Head of caudate nucleus (tissue), 42 donors: ENCODE measurements at regions not wholly inside any gene's neighbourhood (a gene's known extent, or its start where the extent isn't known, plus 50 kb on each side); places are given as distances from the start of the nearest gene placed in this dataset.
A peak's percentile ranks its signal among the peaks of the same experiment; 100 is the strongest.

Experiments used
- DNase-seq, 42 donors: peaks; one replicate each; pipeline versions ENCODE4 v3.0.0 to v3.0.0-alpha.2; 2020 to 2021; ENCODE audit warnings: mixed read lengths in 7 of 42
- intact Hi-C: fragments of 100-400 bp; cut with DNase I; formaldehyde crosslinking; loops from one replicate; pipeline ENCODE4 v1.15.0; 2022

- intact Hi-C loops, result no loop called here
- DNase-seq, result no peak
Measured at GRCh38 chr11:115710426-115710825, 206.2 kb upstream of the CADM1 start.

DNA sequence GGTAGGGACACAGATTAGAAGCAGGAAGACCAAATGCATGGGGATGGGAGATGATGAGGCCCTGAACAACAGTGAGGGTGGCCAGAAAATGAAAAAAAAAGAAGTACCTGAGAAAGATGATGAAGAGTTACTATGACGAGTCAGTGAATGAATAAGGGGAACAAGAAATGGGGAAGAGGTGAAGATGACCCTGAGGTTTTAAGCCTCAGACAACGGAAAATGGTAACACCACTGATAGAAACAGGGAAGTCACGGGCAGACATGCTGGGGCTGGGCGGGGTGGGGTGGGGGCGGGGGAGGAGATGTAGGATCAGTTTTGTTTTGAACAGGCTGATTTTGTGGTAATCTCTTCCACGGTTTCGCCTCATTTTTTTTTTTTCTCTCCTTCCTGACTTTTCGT lies 205.1 kb upstream of the CADM1 start:
- intact Hi-C loops, result no loop called here
- DNase-seq, result no peak

- DNase-seq, result peak in 2 of 42 donors; percentile 9 to 44
- intact Hi-C loops, result no loop called here
Measured at GRCh38 chr11:115707180-115707905, 203.1 kb upstream of the CADM1 start.

- no peak for DNase-seq
- intact Hi-C loops, result no loop called here
Measured at GRCh38 chr11:115706626-115707135, 202.5 kb upstream of the CADM1 start.

- intact Hi-C loops, result no loop called here
- no peak for DNase-seq
Measured at GRCh38 chr11:115705200-115705599, 201.0 kb upstream of the CADM1 start.

DNA sequence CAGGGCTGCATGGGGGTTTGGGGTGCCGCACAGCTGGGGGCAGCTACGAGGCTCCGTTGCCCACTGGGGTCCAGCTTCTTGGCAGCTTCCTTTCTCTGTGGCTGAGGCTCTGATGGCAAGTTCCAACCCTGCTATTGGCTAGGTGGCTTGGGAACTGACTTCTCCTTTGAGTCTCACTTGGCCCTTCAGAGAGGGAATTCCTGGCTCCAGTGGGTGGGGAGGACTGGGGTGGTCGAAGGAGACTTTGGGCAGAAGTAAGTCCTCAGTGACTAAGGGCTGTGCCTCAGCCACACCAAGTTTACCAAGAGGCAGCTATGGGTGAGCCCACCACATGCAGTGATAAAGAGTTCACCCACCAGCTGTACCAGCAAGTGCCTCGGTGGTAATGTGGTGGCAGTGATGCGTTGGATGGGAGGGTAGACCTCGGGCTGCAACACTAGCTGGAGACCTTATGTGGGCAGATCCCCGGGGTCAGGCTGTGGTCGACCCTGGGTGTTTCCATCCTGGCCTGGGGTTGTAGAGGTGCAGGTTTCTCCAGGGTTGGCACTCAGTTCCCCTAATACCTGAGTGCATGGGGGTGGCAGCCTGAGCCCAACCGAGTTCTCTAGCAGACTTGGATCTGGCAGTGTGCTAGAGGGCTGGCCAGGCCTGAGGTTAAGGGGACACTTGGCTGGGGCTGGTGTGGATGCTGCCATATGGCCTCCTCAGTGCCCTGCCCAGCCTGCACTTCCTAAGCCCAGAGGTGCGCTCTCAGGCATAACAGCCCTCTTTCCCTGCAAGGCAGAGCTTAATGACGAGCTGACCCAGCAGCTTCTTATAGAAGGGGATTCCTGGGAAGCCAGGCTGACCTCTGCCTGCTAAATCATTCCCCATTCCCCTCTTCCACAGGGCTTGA lies 197.0 kb upstream of the CADM1 start:
- peak in 1 of 42 donors; percentile 22 for DNase-seq
- intact Hi-C loops, result no loop called here

DNA sequence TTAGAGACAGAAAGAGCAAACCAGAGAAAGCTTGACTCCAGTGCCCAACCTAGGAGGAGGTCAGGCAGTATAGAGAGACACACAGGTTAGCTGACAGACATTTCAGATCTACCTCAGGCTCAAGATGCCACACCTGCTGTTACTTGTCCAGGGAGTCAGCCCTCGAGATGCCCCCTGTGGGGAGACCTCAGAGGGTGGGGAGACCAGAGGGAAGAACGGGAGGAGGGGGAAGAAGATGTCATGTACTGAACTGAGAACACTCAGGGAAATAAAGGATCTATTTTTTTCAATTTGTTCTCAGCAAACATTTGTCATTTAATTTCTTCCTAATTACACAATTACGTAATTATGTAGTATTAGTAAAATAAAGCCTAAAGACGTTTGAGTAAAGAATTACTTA lies 196.3 kb upstream of the CADM1 start:
- intact Hi-C loops, result no loop called here
- no peak for DNase-seq

- peak in 5 of 42 donors; percentile 19 to 47 (median 32) for DNase-seq
- intact Hi-C loops, result no loop called here
Measured at GRCh38 chr11:115699733-115700132, 195.5 kb upstream of the CADM1 start.

DNA sequence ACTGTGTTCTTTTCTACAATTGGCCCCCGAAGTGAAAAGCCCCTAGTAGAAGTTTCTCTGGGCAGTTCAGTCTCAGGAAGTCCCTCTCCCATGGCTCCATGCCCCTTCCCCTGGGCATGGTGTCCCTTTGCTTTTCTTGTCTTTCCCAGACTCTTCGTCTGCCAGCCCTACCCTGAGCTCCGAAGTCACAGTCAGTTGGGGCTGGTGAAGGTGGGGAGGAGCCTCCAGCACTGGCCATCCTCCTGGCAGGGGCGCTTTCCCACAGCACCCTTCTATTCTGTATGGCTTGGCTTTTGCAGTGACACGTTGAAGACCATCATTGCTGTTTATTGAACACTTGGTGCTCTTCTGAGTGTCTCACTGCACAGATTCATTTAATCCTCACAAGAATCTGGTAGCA lies 195.1 kb upstream of the CADM1 start:
- intact Hi-C loops, result no loop called here
- peak in 1 of 42 donors; percentile 30 for DNase-seq

- intact Hi-C loops, result no loop called here
- DNase-seq, result no peak
Measured at GRCh38 chr11:115698243-115698642, 194.0 kb upstream of the CADM1 start.

- DNase-seq, result peak in 2 of 42 donors; percentile 13 to 25
- intact Hi-C loops, result no loop called here
Measured at GRCh38 chr11:115696563-115696962, 192.3 kb upstream of the CADM1 start.

- no peak for DNase-seq
- intact Hi-C loops, result no loop called here
Measured at GRCh38 chr11:115695677-115696364, 191.6 kb upstream of the CADM1 start.

DNA sequence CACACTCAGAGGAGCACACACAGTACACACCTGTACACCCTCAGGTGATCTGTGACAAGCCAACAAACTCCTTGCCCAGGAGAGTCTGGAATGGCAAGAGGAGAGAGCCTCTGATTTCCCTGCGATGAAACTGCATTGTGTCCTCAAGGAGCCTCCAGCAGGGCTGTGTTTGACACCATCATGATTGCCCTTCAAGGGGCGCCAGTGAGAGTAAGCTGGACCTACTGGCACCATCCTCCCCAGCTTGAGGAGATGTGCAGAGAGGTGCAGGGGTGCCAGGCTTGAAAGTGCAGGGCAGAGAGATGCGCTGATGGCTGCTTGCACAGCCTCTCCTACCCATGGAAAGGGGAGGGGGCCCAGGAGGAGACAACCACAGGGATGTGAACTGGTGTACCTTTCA lies 188.8 kb upstream of the CADM1 start:
- intact Hi-C loops, result no loop called here
- no peak for DNase-seq

- DNase-seq, result no peak
- intact Hi-C loops, result no loop called here
Measured at GRCh38 chr11:115691030-115691429, 186.8 kb upstream of the CADM1 start.

GRCh38 chr11:115687934-115688333 lies 183.7 kb upstream of the CADM1 start:
- DNase-seq, result no peak
- intact Hi-C loops, result no loop called here

- no peak for DNase-seq
- intact Hi-C loops, result no loop called here
Measured at GRCh38 chr11:115684699-115685098, 180.5 kb upstream of the CADM1 start.

- intact Hi-C loops, result no loop called here
- no peak for DNase-seq
Measured at GRCh38 chr11:115684135-115684534, 179.9 kb upstream of the CADM1 start.

DNA sequence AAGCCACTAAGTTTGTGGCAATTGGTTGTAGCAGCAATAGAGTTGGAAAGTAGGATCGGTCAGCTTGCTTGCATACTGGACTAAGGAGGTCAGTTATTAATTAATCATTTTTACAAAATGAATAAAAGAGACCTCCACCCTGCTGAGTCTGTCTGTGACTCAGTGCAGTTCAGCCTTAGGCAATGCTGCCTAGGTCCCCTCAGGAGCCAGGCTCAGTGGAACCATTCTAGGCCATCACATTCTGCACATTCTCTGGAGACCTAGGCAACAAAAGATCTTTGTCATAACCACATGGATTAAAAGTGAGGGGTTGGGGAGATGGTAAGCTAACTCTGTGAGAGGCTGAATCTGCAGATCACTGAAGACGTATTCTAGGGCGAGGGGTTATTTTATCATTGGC lies 178.7 kb upstream of the CADM1 start:
- intact Hi-C loops, result no loop called here
- no peak for DNase-seq

DNA sequence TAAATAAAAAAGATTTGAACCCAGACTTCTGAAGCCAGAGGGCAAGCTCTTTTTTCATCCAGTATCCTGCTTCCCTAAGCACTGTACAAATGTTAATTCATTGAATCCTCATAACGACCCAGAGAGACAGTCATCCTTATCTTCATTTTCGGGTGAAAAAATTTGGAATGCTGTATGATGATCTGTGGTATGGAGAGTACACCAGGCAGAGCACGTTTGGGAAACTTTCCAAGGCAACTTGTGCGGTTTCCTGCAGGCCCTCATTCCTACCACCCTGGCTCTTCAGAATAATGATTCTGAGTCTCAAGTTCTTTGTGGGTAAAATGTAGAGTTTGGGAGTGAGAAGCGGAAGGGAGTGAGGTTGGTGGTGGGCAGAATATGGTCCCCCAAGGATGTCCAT lies 177.9 kb upstream of the CADM1 start:
- DNase-seq, result no peak
- intact Hi-C loops, result no loop called here

DNA sequence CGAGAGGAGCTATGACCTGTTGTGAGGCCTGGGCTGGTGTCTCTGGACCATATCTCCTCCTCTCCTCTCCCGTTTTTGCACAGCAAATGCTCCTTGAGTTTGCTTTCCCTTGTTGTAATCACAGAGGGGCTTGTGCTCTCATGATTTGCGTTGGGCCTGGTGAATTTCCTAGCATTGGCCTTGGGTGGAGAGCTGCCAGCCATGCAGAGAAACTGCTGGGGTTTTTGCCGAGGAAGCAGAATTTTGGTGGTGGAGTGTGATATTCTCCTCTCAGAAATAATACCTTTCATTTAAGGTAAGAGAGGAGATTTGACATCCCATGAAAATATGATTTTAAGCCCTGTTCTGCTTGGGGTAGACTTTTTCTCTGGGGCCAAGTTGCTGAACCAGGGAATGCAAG lies 175.7 kb upstream of the CADM1 start:
- no peak for DNase-seq
- intact Hi-C loops, result no loop called here
